GM23338 (cell line): ENCODE measurements at regions not wholly inside any gene's neighbourhood (a gene's known extent, or its start where the extent isn't known, plus 50 kb on each side); places are given as distances from the start of the nearest gene placed in this dataset.
"Not testable (repeated sequence)": the region's sequence is repeated elsewhere in the genome, so short reads cannot be mapped to it uniquely, and the experiment has no call there.

ENCODE experiments used
- ATAC-seq: fragments of 200-7000 bp; cut with Tn5 transposase; 3 replicates; pipeline ENCODE4 v1.9.1; 2020
- DNase-seq: peaks from one replicate; pipeline ENCODE4 v3.0.0-alpha.2; 2015; ENCODE audit warnings: low spot score
- H2AFZ ChIP-seq: fragments of 200-600 bp; sonication (generic); 2 replicates; pipeline ENCODE4 v1.8.0; 2016; ENCODE audit warnings: antibody characterized with exemption, mild to moderate bottlenecking, moderate library complexity
- H3F3A ChIP-seq: fragments of 200-600 bp; sonication (generic); replicated peaks from 2 replicates; pipeline ENCODE4 v1.8.0; 2017; ENCODE audit warnings: antibody characterized with exemption, mixed run types, low read depth
- H3K27ac ChIP-seq: fragments of 200-600 bp; sonication (generic); 2 replicates; pipeline ENCODE4 v1.6.1; 2016; ENCODE audit warnings: low read depth
- H3K27me3 ChIP-seq: fragments of 200-600 bp; sonication (generic); 2 replicates; pipeline ENCODE4 v1.8.0; 2016; ENCODE audit warnings: mild to moderate bottlenecking, mixed run types, moderate library complexity; ENCODE audit not compliant: insufficient read depth
- H3K36me3 ChIP-seq: fragments of 200-600 bp; sonication (generic); 2 replicates; pipeline ENCODE4 v1.8.0; 2016; ENCODE audit warnings: mild to moderate bottlenecking; ENCODE audit not compliant: insufficient read depth
- H3K4me1 ChIP-seq: fragments of 200-600 bp; sonication (generic); 2 replicates; pipeline ENCODE4 v1.8.0; 2016; ENCODE audit warnings: mild to moderate bottlenecking, moderate library complexity; ENCODE audit not compliant: insufficient read depth
- H3K4me2 ChIP-seq: fragments of 200-600 bp; sonication (generic); 2 replicates; pipeline ENCODE4 v1.7.1; 2017; ENCODE audit warnings: mixed run types
- H3K4me3 ChIP-seq: fragments of 200-600 bp; sonication (generic); 2 replicates; pipeline ENCODE4 v1.6.1; 2016; ENCODE audit warnings: mixed run types
- H3K79me2 ChIP-seq: fragments of 200-600 bp; sonication (generic); replicated peaks from 2 replicates; pipeline ENCODE4 v1.8.0; 2017; ENCODE audit warnings: mild to moderate bottlenecking; ENCODE audit not compliant: insufficient read depth
- H3K9me2 ChIP-seq: fragments of 200-600 bp; sonication (generic); 2 replicates; pipeline ENCODE4 v1.8.0; 2017; ENCODE audit not compliant: insufficient read depth
- H4K20me1 ChIP-seq: fragments of 200-600 bp; sonication (generic); replicated peaks from 2 replicates; pipeline ENCODE4 v1.8.0; 2017; ENCODE audit warnings: mild to moderate bottlenecking; ENCODE audit not compliant: insufficient read depth
- H3K27ac Mint-ChIP-seq: 2 replicates; pipeline ENCODE4 v1.8.0; 2020; ENCODE audit warnings: inconsistent platforms, mild to moderate bottlenecking, moderate library complexity, mixed read lengths
- H3K27me3 Mint-ChIP-seq: 3 replicates; pipeline ENCODE4 v1.8.0; 2022; ENCODE audit warnings: low read depth, mild to moderate bottlenecking, moderate library complexity, mixed read lengths, inconsistent platforms; ENCODE audit not compliant: insufficient read depth, poor library complexity
- H3K36me3 Mint-ChIP-seq: 3 replicates; pipeline ENCODE4 v1.8.0; 2021; ENCODE audit warnings: low read depth, mild to moderate bottlenecking, inconsistent platforms, moderate library complexity, mixed read lengths
- H3K4me1 Mint-ChIP-seq: 3 replicates; pipeline ENCODE4 v1.8.0; 2020; ENCODE audit warnings: mild to moderate bottlenecking, inconsistent platforms, mixed read lengths
- H3K4me3 Mint-ChIP-seq: 3 replicates; pipeline ENCODE4 v1.8.0; 2021; ENCODE audit warnings: moderate library complexity, mild to moderate bottlenecking, inconsistent platforms, mixed read lengths
- H3K9me3 Mint-ChIP-seq: 3 replicates; pipeline ENCODE4 v1.8.0; 2020; ENCODE audit warnings: moderate library complexity, mild to moderate bottlenecking, inconsistent platforms, mixed read lengths
- CTCF ChIP-seq, 2 experiments: fragments of 200-600 bp in 1 of 2; sonication (generic) in 1 of 2; conservative IDR thresholded peaks; 2 replicates each; pipeline versions ENCODE4 v1.5.1 to v1.6.1; 2016 to 2017; ENCODE audit warnings: antibody characterized with exemption in 2 of 2, low read depth in 2 of 2, mild to moderate bottlenecking in 2 of 2, moderate library complexity in 1 of 2
- ETS1 ChIP-seq: IDR thresholded peaks from 2 replicates; pipeline ENCODE4 v1.6.1; 2016; ENCODE audit warnings: antibody characterized with exemption
- EZH2 ChIP-seq: fragments of 200-600 bp; sonication (generic); IDR thresholded peaks from one replicate; pipeline ENCODE4 v1.8.0; 2017; ENCODE audit warnings: antibody characterized with exemption, mild to moderate bottlenecking, low read depth; ENCODE audit not compliant: unreplicated experiment
- EZH2phosphoT487 ChIP-seq: fragments of 200-600 bp; sonication (generic); IDR thresholded peaks from one replicate; pipeline ENCODE4 v1.8.1; 2018; ENCODE audit warnings: antibody characterized with exemption; ENCODE audit not compliant: unreplicated experiment
- JUNB ChIP-seq: IDR thresholded peaks from one replicate; pipeline ENCODE4 v1.6.1; 2016; ENCODE audit warnings: antibody characterized with exemption; ENCODE audit not compliant: unreplicated experiment
- REST ChIP-seq: IDR thresholded peaks from one replicate; pipeline ENCODE4 v1.6.1; 2018; ENCODE audit warnings: antibody characterized with exemption; ENCODE audit not compliant: unreplicated experiment
- STAT1 ChIP-seq: IDR thresholded peaks from one replicate; pipeline ENCODE4 v1.6.1; 2016; ENCODE audit warnings: antibody characterized with exemption; ENCODE audit not compliant: unreplicated experiment
- ZNF114 ChIP-seq: fragments of 250-450 bp; sonication (Bioruptor Pico); IDR thresholded peaks from 2 replicates; pipeline ENCODE4 v1.5.0; 2020; ENCODE audit warnings: mild to moderate bottlenecking, moderate library complexity
- ZNF331 ChIP-seq: fragments of 250-450 bp; sonication (Bioruptor Pico); IDR thresholded peaks from 2 replicates; pipeline ENCODE4 v1.5.0; 2020; ENCODE audit warnings: low read depth, mild to moderate bottlenecking, moderate library complexity
- ZNF462 ChIP-seq: fragments of 250-450 bp; sonication (Bioruptor Pico); IDR thresholded peaks from 2 replicates; pipeline ENCODE4 v1.5.0; 2020; ENCODE audit warnings: mild to moderate bottlenecking, moderate library complexity

GRCh38 chr12:30164382-30165318 lies 380.9 kb upstream of the TMTC1 start (continued):
- TF ChIP-seq ZNF462: no peak
- TF ChIP-seq ZNF331 (CRISPR knock-in tag): no peak
- no peak for TF ChIP-seq ZNF114
- TF ChIP-seq REST: no peak
- no peak for TF ChIP-seq CTCF (conservative IDR thresholded peaks at IDR 0.05; ENCODE audit: low read depth in 2 of 2)
- TF ChIP-seq EZH2phosphoT487: no peak
- no peak for TF ChIP-seq STAT1
- no peak for TF ChIP-seq JUNB
- TF ChIP-seq ETS1: no peak
- TF ChIP-seq EZH2: no peak

- not testable (repeated sequence) for H3K4me3 ChIP-seq
Observed at GRCh38 chr12:30156833-30157232, 373.1 kb upstream of the TMTC1 start.

More at GRCh38 chr12:30156833-30157232, 373.1 kb upstream of the TMTC1 start:
- not testable (repeated sequence) for H3K79me2 ChIP-seq, H3K27me3 Mint-ChIP-seq, H3K36me3 ChIP-seq, H3K4me2 ChIP-seq, H3K4me3 Mint-ChIP-seq, H3K27ac ChIP-seq, H3K4me1 Mint-ChIP-seq, H3K27me3 ChIP-seq, DNase-seq, H3K27ac Mint-ChIP-seq, H4K20me1 ChIP-seq, H2AFZ ChIP-seq, ATAC-seq, H3F3A ChIP-seq, H3K4me1 ChIP-seq
- Mint-ChIP-seq H3K36me3 (peaks cover 14% of the 10 kb centered on the region), H3K9me3 (peaks cover 27% of the 10 kb centered on the region)
- peaks cover 12% of the 10 kb centered on the region for H3K9me2 ChIP-seq
